GM23248 (cell line): ENCODE measurements at regions not wholly inside any gene's neighbourhood (a gene's known extent, or its start where the extent isn't known, plus 50 kb on each side); places are given as distances from the start of the nearest gene placed in this dataset.

Source experiments
- EZH2 ChIP-seq: fragments of 200-600 bp; sonication (generic); IDR thresholded peaks from 2 replicates; pipeline ENCODE4 v1.6.1; 2018; ENCODE audit warnings: antibody characterized with exemption, mild to moderate bottlenecking; ENCODE audit not compliant: insufficient read depth, poor library complexity, severe bottlenecking
- EZH2phosphoT487 ChIP-seq: fragments of 200-600 bp; sonication (generic); IDR thresholded peaks from 2 replicates; pipeline ENCODE4 v1.6.1; 2018; ENCODE audit warnings: antibody characterized with exemption, moderate library complexity, mild to moderate bottlenecking, low read depth; ENCODE audit not compliant: insufficient read depth

DNA sequence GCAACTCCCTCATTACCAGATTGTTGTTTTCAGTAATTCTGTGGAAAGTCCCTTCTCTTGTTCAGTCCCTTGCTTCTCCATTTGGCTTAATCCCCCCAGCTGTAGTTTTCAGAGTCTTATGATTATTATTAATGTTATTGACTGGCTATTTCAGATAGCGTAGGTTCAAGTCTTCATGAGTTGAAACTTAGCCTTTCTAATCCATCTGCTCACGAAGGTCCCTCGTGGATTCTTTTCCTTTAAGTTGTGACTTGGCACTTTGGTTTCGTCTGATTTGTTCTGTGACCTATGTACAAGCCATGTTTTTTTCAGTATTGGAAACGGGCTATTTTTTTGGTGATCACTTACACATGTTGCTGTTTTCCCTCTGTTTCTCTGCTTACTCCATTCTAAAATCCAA lies 260.3 kb downstream of the TMEM167A start:
- TF ChIP-seq EZH2 (no peak), EZH2phosphoT487 (no peak)
